Stomach (tissue), 8 donors: ENCODE measurements at regions not wholly inside any gene's neighbourhood (a gene's known extent, or its start where the extent isn't known, plus 50 kb on each side); places are given as distances from the start of the nearest gene placed in this dataset.

Experiments used
- DNase-seq, 2 donors: peaks; one replicate each; pipeline versions ENCODE4 v3.0.0 to v3.0.0-alpha.2; 2013 to 2019
- H3K27ac ChIP-seq, 5 donors: fragments of 200-600 bp in 4 of 5; sonication (generic) in 4 of 5; one replicate each; pipeline ENCODE4 v1.5.1; 2013 to 2019; ENCODE audit warnings: mild to moderate bottlenecking in 1 of 5, moderate library complexity in 1 of 5
- H3K27me3 ChIP-seq, 3 donors: fragments of 200-600 bp; sonication (generic); one replicate each; pipeline ENCODE4 v1.5.1; 2017 to 2019; ENCODE audit warnings: mixed run types in 1 of 3
- H3K36me3 ChIP-seq, 4 donors: fragments of 200-600 bp; sonication (generic); 1 replicate in 3 of 4; 2 replicates in 1 of 4; pipeline ENCODE4 v1.5.1; 2016 to 2019
- H3K4me1 ChIP-seq, 4 donors: fragments of 200-600 bp; sonication (generic); one replicate each; pipeline ENCODE4 v1.5.1; 2016 to 2019
- H3K4me3 ChIP-seq, 4 donors: fragments of 200-600 bp; sonication (generic) in 3 of 4; one replicate each; pipeline ENCODE4 v1.5.1; 2016 to 2019; ENCODE audit warnings: mild to moderate bottlenecking in 1 of 4
- H3K9me3 ChIP-seq, 4 donors: fragments of 200-600 bp; sonication (generic); one replicate each; pipeline ENCODE4 v1.5.1; 2016 to 2019
- EP300 ChIP-seq: sonication (generic); formaldehyde crosslinking; IDR thresholded peaks from one replicate; pipeline ENCODE4 v1.6.1; 2017; ENCODE audit warnings: antibody characterized with exemption
- POLR2A ChIP-seq, 4 donors: fragments of 450-650 bp; IDR thresholded peaks; one replicate each; pipeline ENCODE4 v1.6.1; 2016; ENCODE audit warnings: antibody characterized with exemption in 4 of 4, control low read depth in 2 of 4, mild to moderate bottlenecking in 1 of 4, moderate library complexity in 1 of 4
- POLR2AphosphoS5 ChIP-seq, 3 donors: sonication (generic); formaldehyde crosslinking; IDR thresholded peaks; one replicate each; pipeline ENCODE4 v1.6.1; 2016; ENCODE audit warnings: antibody characterized with exemption in 3 of 3
- WGBS, 5 donors: extraction: QIAGEN DNeasy Blood & Tissue Kit in 3 of 5; methylation state at CpG; one replicate each; pipeline versions ENCODE4 v1.1.5 to v1.1.7; 2013 to 2018; 5-methylcytosine and 5-hydroxymethylcytosine counted together
- intact Hi-C: fragments of 100-400 bp; cut with DNase I; formaldehyde crosslinking; loops from one replicate; pipeline ENCODE4 v1.15.1; 2023; ENCODE audit warnings: low total_unique reads
- TF ChIP-seq, protein P1 (sequence below), 7 experiments: fragments of 450-650 bp in 4 of 7; fragments of 200-600 bp in 3 of 7; sonication (generic) in 3 of 7; IDR thresholded peaks; one replicate each; pipeline ENCODE4 v1.5.1; 2016 to 2019; ENCODE audit warnings: antibody characterized with exemption in 7 of 7, control low read depth in 2 of 7, mild to moderate bottlenecking in 1 of 7
- donor health status: healthy with polysubstance abuse.
- donor health status: Bipolar disorder and iron deficiency.
- donor health status: healthy.

DNA sequence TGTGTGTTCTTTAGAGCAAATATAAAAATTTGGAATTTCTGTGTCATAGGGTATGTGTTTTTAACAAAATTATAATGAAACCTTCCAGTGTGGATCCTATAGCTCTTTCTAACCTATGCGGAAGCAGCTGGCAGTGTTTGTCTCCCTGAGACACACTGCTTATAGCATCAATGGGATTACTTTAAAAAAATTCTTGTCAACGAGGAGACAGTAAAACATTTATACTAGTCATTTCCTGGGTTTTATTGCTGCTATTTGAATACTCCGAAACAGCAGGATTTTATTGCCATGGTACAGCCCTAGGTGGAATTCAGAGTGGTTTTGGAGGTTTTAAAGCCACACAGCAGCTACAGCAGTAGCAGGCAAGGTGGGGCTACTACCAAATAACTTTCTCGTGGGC, 145.1 kb upstream of the IL1RAPL2 start:
- no peaks in the 10 kb centered on the region for H3K4me1 ChIP-seq
- no peak for DNase-seq
- H3K36me3 ChIP-seq, result no peaks in the 10 kb centered on the region
- no peaks in the 10 kb centered on the region for H3K27me3 ChIP-seq
- TF ChIP-seq POLR2AphosphoS5 (IDR thresholded peaks at IDR 0.05), result no peak
- WGBS, 5 donors, result 47 to 75% (median 59%) methylated on average over 4 of the region's 4 CpGs
- H3K9me3 ChIP-seq, result peaks cover 0 to 22% (median 8%) of the 10 kb centered on the region in 4 donors
- intact Hi-C loops, result no loop called here
- no peak overlapping the region for H3K27ac ChIP-seq
- H3K4me3 ChIP-seq, result no peak overlapping the region

DNA sequence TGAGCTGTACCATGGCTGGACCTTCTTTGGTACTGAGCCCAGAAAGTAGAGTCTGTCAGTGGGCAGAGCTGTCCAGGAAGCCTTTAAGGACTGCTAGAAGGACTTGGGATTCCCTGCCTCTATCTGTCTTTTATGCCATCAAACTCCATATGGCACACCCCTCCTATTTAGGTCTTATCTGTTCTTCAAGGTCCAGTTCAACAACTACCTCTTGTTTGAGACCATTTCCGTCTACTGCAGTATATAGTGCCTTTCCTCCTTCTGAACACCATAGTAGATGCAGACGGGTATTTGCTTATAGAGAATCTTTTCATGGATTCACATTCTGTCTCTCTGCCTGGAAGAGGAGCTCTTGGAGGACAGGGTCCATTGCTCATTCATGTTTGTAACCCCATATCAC, 146.1 kb upstream of the IL1RAPL2 start:
- H3K4me1 ChIP-seq, result no peaks in the 10 kb centered on the region
- no peak overlapping the region for H3K4me3 ChIP-seq
- no peak overlapping the region for H3K27ac ChIP-seq
- H3K27me3 ChIP-seq, result no peaks in the 10 kb centered on the region
- peaks cover 0 to 22% (median 8%) of the 10 kb centered on the region in 4 donors for H3K9me3 ChIP-seq
- DNase-seq, result no peak
- intact Hi-C loops, result no loop called here
- WGBS, 5 donors, result 41 to 74% (median 61%) methylated on average over 2 of the region's 2 CpGs
- H3K36me3 ChIP-seq, result no peaks in the 10 kb centered on the region
- no peak for TF ChIP-seq POLR2AphosphoS5 (IDR thresholded peaks at IDR 0.05)
- TF ChIP-seq, protein P1, sequence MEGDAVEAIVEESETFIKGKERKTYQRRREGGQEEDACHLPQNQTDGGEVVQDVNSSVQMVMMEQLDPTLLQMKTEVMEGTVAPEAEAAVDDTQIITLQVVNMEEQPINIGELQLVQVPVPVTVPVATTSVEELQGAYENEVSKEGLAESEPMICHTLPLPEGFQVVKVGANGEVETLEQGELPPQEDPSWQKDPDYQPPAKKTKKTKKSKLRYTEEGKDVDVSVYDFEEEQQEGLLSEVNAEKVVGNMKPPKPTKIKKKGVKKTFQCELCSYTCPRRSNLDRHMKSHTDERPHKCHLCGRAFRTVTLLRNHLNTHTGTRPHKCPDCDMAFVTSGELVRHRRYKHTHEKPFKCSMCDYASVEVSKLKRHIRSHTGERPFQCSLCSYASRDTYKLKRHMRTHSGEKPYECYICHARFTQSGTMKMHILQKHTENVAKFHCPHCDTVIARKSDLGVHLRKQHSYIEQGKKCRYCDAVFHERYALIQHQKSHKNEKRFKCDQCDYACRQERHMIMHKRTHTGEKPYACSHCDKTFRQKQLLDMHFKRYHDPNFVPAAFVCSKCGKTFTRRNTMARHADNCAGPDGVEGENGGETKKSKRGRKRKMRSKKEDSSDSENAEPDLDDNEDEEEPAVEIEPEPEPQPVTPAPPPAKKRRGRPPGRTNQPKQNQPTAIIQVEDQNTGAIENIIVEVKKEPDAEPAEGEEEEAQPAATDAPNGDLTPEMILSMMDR (IDR thresholded peaks at IDR 0.05), result no peak
- TF ChIP-seq EP300, result no peak
- TF ChIP-seq POLR2A (IDR thresholded peaks at IDR 0.05), result no peak

DNA sequence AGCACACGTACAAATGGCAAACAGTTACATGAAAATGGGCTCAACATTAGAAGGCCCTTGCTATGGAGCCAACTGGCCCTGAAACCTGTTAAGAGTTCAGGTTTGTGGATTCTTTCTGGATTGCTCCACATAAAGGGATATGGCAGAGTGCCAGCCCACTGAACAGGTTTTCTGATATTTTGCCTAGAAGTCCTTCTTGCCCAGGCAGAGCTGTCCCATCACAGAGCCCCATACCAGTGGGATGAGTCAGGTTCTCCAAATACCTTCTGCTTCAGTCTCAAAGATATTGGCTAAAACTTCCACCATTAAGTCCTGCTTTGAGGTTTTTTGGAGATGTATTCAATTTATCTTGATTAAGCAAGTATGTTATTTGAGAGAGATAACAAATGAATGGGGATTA, 146.8 kb upstream of the IL1RAPL2 start:
- intact Hi-C loops, result no loop called here
- no peaks in the 10 kb centered on the region for H3K4me1 ChIP-seq
- peaks cover 0 to 22% (median 8%) of the 10 kb centered on the region in 4 donors for H3K9me3 ChIP-seq
- H3K4me3 ChIP-seq, result no peak overlapping the region
- TF ChIP-seq, protein P1 (IDR thresholded peaks at IDR 0.05), result no peak
- TF ChIP-seq EP300, result no peak
- TF ChIP-seq POLR2A (IDR thresholded peaks at IDR 0.05), result no peak
- no peak for TF ChIP-seq POLR2AphosphoS5 (IDR thresholded peaks at IDR 0.05)
- DNase-seq, result no peak
- H3K36me3 ChIP-seq, result no peaks in the 10 kb centered on the region
- WGBS, 5 donors, result 63 to 93% (median 68%) methylated on average over 1 of the region's 1 CpG
- H3K27ac ChIP-seq, result no peak overlapping the region
- H3K27me3 ChIP-seq, result no peaks in the 10 kb centered on the region

DNA sequence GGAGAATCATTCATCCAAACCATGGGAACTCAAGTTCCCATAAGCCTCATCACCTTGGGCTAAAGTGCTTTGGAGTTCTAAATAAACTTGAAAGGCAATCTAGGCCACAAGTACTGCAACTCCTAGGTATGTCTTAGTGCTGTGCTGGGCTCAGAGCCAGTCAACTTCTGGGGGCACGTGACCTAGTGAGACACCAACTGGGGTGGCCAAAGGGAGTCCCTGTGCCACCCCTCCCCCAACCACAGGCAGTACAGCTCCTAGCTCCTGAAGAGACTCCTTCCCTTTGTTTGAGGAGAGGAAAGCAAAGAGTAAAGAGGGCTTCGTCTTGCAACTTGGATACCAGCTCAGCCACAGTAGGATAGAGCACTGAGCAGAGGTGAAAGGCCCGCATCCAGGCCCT, 154.2 kb upstream of the IL1RAPL2 start:
- intact Hi-C loops, result no loop called here
- Histone ChIP-seq H3K4me3 (no peak overlapping the region), H3K9me3 (peaks cover 0 to 16% (median 11%) of the 10 kb centered on the region in 4 donors), H3K27ac (no peak overlapping the region), H3K36me3 (no peaks in the 10 kb centered on the region), H3K4me1 (no peaks in the 10 kb centered on the region), H3K27me3 (peaks cover 0 to 6% (median 0%) of the 10 kb centered on the region in 3 donors)
- no peak for DNase-seq
- 52 to 84% (median 80%) methylated on average over 2 to 3 of the region's 3 CpGs; no CpG with 5 or more reads in 1 of the 5 donors for WGBS, 5 donors
- TF ChIP-seq POLR2AphosphoS5 (IDR thresholded peaks at IDR 0.05) (no peak), EP300 (no peak), POLR2A (IDR thresholded peaks at IDR 0.05) (no peak)
- TF ChIP-seq, protein P1 (IDR thresholded peaks at IDR 0.05), result no peak

DNA sequence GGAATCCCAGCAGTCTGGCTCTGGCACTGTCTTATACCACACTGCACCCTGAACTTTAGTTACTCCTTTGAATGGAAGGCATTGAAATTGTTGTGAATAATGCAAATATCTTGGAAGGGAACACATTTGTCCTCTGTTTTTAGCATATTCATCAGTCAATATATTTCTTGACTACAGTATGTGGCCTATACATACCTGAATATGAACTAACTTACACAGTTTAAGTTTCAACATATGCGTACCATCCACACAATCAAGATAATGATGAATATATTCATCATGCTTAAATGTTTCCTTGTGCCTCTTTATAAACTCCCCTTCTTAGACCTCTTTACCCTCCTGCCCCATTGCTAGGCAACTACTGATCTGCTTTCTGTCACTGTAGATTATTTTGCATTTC, 145.7 kb upstream of the ESX1 start:
- H3K36me3 ChIP-seq, result no peaks in the 10 kb centered on the region
- intact Hi-C loops, result no loop called here
- DNase-seq, result no peak
- no peak overlapping the region for H3K4me3 ChIP-seq
- no peak for TF ChIP-seq EP300
- no peak for TF ChIP-seq POLR2A (IDR thresholded peaks at IDR 0.05)
- H3K27ac ChIP-seq, result no peak overlapping the region
- WGBS, 5 donors, result 87 to 100% (median 90%) methylated on average over 1 of the region's 1 CpG
- H3K27me3 ChIP-seq, result no peaks in the 10 kb centered on the region
- H3K9me3 ChIP-seq, result peaks cover 0 to 12% (median 5%) of the 10 kb centered on the region in 4 donors
- H3K4me1 ChIP-seq, result no peaks in the 10 kb centered on the region
